ENCODE measurements at regions not wholly inside any gene's neighbourhood (a gene's known extent, or its start where the extent isn't known, plus 50 kb on each side); places are given as distances from the start of the nearest gene placed in this dataset.

DNA sequence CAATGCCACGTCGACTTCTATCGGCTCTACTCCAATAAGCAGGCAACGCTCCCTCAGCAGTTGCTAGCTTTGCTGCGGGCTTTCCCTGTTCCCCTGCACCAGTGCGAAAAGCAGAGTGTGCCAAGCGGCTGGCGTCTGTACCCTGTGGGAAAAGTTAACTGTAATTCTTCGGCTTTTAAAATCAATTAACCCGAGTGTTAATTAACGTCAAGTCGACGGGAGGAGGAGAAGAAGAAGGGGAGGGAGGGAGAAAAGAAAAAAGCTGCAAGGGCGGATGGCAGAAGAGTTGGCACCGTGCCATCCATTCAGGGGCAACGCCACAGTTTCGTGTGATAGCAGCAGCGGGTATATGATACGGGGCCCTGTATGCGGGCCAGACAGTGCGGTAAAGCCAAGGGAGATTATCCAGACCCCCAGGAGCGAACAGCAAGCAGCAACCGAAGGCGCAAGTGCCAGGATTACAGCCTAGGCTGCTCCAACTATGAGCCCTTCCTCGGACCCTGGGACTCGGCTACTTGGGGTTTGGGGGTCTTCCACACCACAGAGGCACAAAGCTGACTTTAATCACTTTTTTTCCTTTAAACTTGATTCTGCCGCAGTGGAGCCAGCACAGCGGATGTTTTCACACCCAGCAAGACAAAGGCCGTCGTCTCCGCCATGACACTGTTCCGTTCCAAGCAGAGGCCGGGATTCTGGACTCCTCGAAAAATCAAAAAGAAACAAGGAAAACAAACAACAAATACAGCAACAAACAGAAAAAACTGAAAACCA, 253.8 kb upstream of the PMFBP1 start:
- TF ChIP-seq POLR2A (IDR thresholded peaks at IDR 0.05) (no peak), POLR2AphosphoS5 (IDR thresholded peaks at IDR 0.05) (no peak), EP300 (IDR thresholded peaks at IDR 0.05) (no peak)
- TF ChIP-seq, protein P1, sequence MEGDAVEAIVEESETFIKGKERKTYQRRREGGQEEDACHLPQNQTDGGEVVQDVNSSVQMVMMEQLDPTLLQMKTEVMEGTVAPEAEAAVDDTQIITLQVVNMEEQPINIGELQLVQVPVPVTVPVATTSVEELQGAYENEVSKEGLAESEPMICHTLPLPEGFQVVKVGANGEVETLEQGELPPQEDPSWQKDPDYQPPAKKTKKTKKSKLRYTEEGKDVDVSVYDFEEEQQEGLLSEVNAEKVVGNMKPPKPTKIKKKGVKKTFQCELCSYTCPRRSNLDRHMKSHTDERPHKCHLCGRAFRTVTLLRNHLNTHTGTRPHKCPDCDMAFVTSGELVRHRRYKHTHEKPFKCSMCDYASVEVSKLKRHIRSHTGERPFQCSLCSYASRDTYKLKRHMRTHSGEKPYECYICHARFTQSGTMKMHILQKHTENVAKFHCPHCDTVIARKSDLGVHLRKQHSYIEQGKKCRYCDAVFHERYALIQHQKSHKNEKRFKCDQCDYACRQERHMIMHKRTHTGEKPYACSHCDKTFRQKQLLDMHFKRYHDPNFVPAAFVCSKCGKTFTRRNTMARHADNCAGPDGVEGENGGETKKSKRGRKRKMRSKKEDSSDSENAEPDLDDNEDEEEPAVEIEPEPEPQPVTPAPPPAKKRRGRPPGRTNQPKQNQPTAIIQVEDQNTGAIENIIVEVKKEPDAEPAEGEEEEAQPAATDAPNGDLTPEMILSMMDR (IDR thresholded peaks at IDR 0.05), result no peak
